Calu3 (cell line): ENCODE measurements at regions not wholly inside any gene's neighbourhood (a gene's known extent, or its start where the extent isn't known, plus 50 kb on each side); places are given as distances from the start of the nearest gene placed in this dataset.

Experiments used
- BruUV-seq: library from RNA; stranded (reverse); fragments of 400-500 nt; replicated peaks from 2 replicates; lab custom pipeline; 2021; lab: Mats Ljungman, UMichigan
- CTCF ChIA-PET: fragments of 300-600 bp; sonication (Branson Sonifier 250); formaldehyde crosslinking; loops from one replicate; lab custom pipeline; 2022; ENCODE audit warnings: antibody characterized with exemption; lab: Charles Lee
- DNase-seq: peaks from one replicate; pipeline ENCODE4 v3.0.0; 2022
- H3K27ac Mint-ChIP-seq: one replicate; pipeline ENCODE4 v1.8.0; 2022; ENCODE audit warnings: mixed read lengths; ENCODE audit not compliant: unreplicated experiment
- H3K27me3 Mint-ChIP-seq: one replicate; pipeline ENCODE4 v1.8.0; 2022; ENCODE audit warnings: mixed read lengths; ENCODE audit not compliant: unreplicated experiment
- H3K36me3 Mint-ChIP-seq: one replicate; pipeline ENCODE4 v1.8.0; 2022; ENCODE audit warnings: mild to moderate bottlenecking, moderate library complexity, mixed read lengths; ENCODE audit not compliant: insufficient read depth, unreplicated experiment
- H3K4me1 Mint-ChIP-seq: one replicate; pipeline ENCODE4 v1.8.0; 2022; ENCODE audit warnings: mild to moderate bottlenecking, low read depth, mixed read lengths; ENCODE audit not compliant: unreplicated experiment
- H3K4me3 Mint-ChIP-seq: one replicate; pipeline ENCODE4 v1.8.0; 2022; ENCODE audit warnings: mild to moderate bottlenecking, low read depth, moderate library complexity, mixed read lengths; ENCODE audit not compliant: unreplicated experiment
- H3K9me3 Mint-ChIP-seq: one replicate; pipeline ENCODE4 v1.8.0; 2022; ENCODE audit warnings: low read depth, mixed read lengths; ENCODE audit not compliant: unreplicated experiment
- CTCF ChIP-seq: fragments of 200-600 bp; IDR thresholded peaks from one replicate; pipeline ENCODE4 v1.8.0; 2022; ENCODE audit warnings: antibody characterized with exemption; ENCODE audit not compliant: unreplicated experiment
- intact Hi-C: fragments of 100-400 bp; cut with micrococcal nuclease; formaldehyde crosslinking; loops from one replicate; pipeline ENCODE4 v1.10.0; 2022; ENCODE audit not compliant: unreplicated experiment

DNA sequence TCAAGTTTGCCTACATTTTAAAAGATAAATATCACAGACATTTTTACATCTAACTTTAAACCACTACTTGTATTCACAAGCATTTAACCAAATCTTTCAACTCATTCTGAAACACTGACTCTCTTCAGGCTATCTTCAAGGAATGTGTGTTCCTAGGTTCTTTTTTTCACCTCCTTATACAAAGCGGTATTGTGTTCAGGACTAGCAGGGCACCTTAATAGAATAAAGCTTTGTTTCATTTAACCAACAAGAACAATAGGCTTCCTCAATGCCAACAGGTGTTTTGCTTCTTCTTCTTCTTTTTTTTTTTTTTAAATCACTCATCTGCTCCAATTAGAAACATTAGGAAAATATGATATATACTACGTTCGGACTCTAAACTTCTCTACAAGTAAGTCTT is 212.9 kb upstream of the SEMA3E start:
- Mint-ChIP-seq H3K9me3 (no peaks in the 10 kb centered on the region), H3K36me3 (no peaks in the 10 kb centered on the region), H3K27me3 (no peaks in the 10 kb centered on the region), H3K4me1 (no peaks in the 10 kb centered on the region), H3K27ac (no peak overlapping the region), H3K4me3 (no peak overlapping the region)
- TF ChIP-seq CTCF, result no peak
- intact Hi-C loops, result no loop called here
- no TSS peak for BruUV-seq
- CTCF ChIA-PET, result no interaction called here
- DNase-seq, result no peak

DNA sequence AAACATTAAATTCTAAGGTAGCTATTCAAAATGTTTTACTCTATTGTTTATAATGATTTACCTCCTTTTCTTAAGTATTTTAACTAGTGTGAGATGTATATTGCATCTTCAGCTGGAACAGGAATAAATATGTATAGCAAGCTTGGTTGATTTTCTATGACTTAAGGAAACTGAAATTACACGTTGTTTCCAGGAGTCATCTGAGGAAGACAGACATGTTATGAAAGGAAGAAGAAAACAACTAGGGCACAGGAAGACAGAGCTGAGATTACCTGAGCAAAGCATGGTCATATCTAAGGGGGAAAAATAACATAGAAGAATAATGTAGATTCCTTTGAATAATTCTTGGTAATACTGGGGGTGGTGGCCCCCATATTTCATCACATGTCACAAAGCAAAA is 210.9 kb upstream of the SEMA3E start:
- Mint-ChIP-seq H3K4me3 (no peak overlapping the region), H3K27me3 (no peaks in the 10 kb centered on the region), H3K9me3 (no peaks in the 10 kb centered on the region), H3K4me1 (no peaks in the 10 kb centered on the region), H3K27ac (no peak overlapping the region), H3K36me3 (no peaks in the 10 kb centered on the region)
- intact Hi-C loops, result no loop called here
- no TSS peak for BruUV-seq
- no peak for DNase-seq
- CTCF ChIA-PET, result interaction anchor here (0.6 kb wide), 1 partner anchor 20 kb away, joined by 3 read pairs; no protein-coding TSS in a partner anchor
- no peak for TF ChIP-seq CTCF

- CTCF ChIA-PET, result no interaction called here
These were observed 208.8 kb upstream of the SEMA3E start for GRCh38 chr7:83857691-83858090.

GRCh38 chr7:83856094-83856493 is 207.2 kb upstream of the SEMA3E start:
- H3K27me3 Mint-ChIP-seq, result no peaks in the 10 kb centered on the region
- H3K36me3 Mint-ChIP-seq, result no peaks in the 10 kb centered on the region
- CTCF ChIA-PET, result no interaction called here
- DNase-seq, result no peak
- H3K4me3 Mint-ChIP-seq, result no peak overlapping the region
- intact Hi-C loops, result no loop called here
- no peak overlapping the region for H3K27ac Mint-ChIP-seq
- H3K4me1 Mint-ChIP-seq, result no peaks in the 10 kb centered on the region
- H3K9me3 Mint-ChIP-seq, result no peaks in the 10 kb centered on the region
- no TSS peak for BruUV-seq
- no peak for TF ChIP-seq CTCF

More at GRCh38 chr7:83857691-83858090, 208.8 kb upstream of the SEMA3E start:
- no peaks in the 10 kb centered on the region for H3K9me3 Mint-ChIP-seq
- H3K4me1 Mint-ChIP-seq, result no peaks in the 10 kb centered on the region
- intact Hi-C loops, result no loop called here
- no peaks in the 10 kb centered on the region for H3K27me3 Mint-ChIP-seq
- H3K4me3 Mint-ChIP-seq, result no peak overlapping the region
- no TSS peak for BruUV-seq
- H3K27ac Mint-ChIP-seq, result no peak overlapping the region
- no peak for TF ChIP-seq CTCF
- no peaks in the 10 kb centered on the region for H3K36me3 Mint-ChIP-seq
- DNase-seq, result no peak
